GM19438 (cell line): ENCODE measurements at regions not wholly inside any gene's neighbourhood (a gene's known extent, or its start where the extent isn't known, plus 50 kb on each side); places are given as distances from the start of the nearest gene placed in this dataset.
"Not testable (repeated sequence)": the region's sequence is repeated elsewhere in the genome, so short reads cannot be mapped to it uniquely, and the experiment has no call there.

ENCODE experiments used
- ATAC-seq: cut with Tn5 transposase; IDR thresholded peaks from one replicate; pipeline ENCODE4 v1.9.1; 2021; ENCODE audit warnings: low read depth; ENCODE audit not compliant: unreplicated experiment

- no peak for ATAC-seq
Observed at GRCh38 chr10:2592360-2593160, 474.8 kb upstream of the PFKP start.

GRCh38 chr10:2589196-2589595 is 478.2 kb upstream of the PFKP start:
- ATAC-seq, result no peak

- ATAC-seq, result no peak
Observed at GRCh38 chr10:2584385-2584784, 483.0 kb upstream of the PFKP start.

- ATAC-seq, result no peak
Observed at GRCh38 chr10:2576892-2577291, 490.5 kb upstream of the PFKP start.

GRCh38 chr10:2575460-2575859 is 491.9 kb upstream of the PFKP start:
- no peak for ATAC-seq

GRCh38 chr10:2572611-2573010 is 494.7 kb upstream of the PFKP start:
- no peak for ATAC-seq

GRCh38 chr10:2556883-2557282 is 510.5 kb upstream of the PFKP start:
- peak; percentile 85 for ATAC-seq

- ATAC-seq, result no peak
Observed at GRCh38 chr10:2548071-2548470, 519.3 kb upstream of the PFKP start.

- ATAC-seq, result no peak
Observed at GRCh38 chr10:2547606-2548005, 519.7 kb upstream of the PFKP start.

GRCh38 chr10:2546894-2547293 is 520.5 kb upstream of the PFKP start:
- ATAC-seq, result not testable (repeated sequence)

- no peak for ATAC-seq
Observed at GRCh38 chr10:2543974-2544373, 523.4 kb upstream of the PFKP start.

- no peak for ATAC-seq
Observed at GRCh38 chr10:2543142-2543886, 524.0 kb upstream of the PFKP start.

- no peak for ATAC-seq
Observed at GRCh38 chr10:2541176-2541575, 526.2 kb upstream of the PFKP start.

- ATAC-seq, result no peak
Observed at GRCh38 chr10:2529945-2530344, 537.4 kb upstream of the PFKP start.

- no peak for ATAC-seq
Observed at GRCh38 chr10:2525781-2526180, 541.6 kb upstream of the PFKP start.

- ATAC-seq, result no peak
Observed at GRCh38 chr10:2519139-2519538, 548.2 kb upstream of the PFKP start.

- no peak for ATAC-seq
Observed at GRCh38 chr10:2509081-2509531, 558.2 kb upstream of the PFKP start.

- ATAC-seq, result not testable (repeated sequence)
Observed at GRCh38 chr10:2501366-2501940, 565.9 kb upstream of the PFKP start.

- ATAC-seq, result no peak
Observed at GRCh38 chr10:2494399-2494798, 572.9 kb upstream of the PFKP start.

- ATAC-seq, result no peak
Observed at GRCh38 chr10:2488446-2489005, 578.8 kb upstream of the PFKP start.

- ATAC-seq, result no peak
Observed at GRCh38 chr10:2487921-2488320, 579.4 kb upstream of the PFKP start.
